Inflammatory macrophage treated with lipopolysaccharide for 4 hours (primary cell): ENCODE measurements at regions not wholly inside any gene's neighbourhood (a gene's known extent, or its start where the extent isn't known, plus 50 kb on each side); places are given as distances from the start of the nearest gene placed in this dataset.
A peak's percentile ranks its signal among the peaks of the same experiment; 100 is the strongest.

ENCODE experiments used
- DNase-seq: peaks from one replicate; pipeline ENCODE4 v3.0.0-alpha.2; 2020

DNA sequence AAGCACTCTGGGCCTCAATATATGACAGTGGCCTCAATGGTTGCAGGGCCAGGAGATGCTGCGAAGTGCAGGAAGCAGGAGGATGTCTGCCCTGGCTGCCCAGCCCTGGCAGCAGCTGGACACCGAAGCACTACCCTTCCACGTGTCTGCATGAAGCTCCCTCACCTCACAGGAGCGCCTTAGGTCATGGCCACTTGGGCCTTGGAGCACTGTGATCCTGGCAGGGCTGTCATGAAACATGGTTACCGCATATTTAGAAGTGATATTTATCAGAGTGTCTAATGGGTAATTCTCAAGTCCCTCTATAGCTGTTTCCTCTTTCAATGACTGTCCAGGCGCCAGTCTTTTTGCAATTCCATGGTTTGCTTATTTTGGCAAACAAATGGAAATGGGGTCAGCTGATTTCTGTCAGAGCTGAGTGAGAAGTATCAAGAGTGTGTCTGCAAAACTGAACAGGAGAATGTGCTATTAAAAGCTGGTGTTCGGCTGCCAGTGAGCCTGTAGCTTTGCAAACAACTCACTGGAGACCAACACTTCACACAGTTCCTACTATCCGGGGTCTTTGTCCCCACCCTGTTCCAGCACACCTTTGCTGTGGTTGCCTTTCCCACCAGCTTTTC, 285.9 kb downstream of the KIF4B start:
- no peak for DNase-seq

- DNase-seq: peak; percentile 3
Observed at GRCh38 chr5:155303120-155303519, 289.6 kb downstream of the KIF4B start.

DNA sequence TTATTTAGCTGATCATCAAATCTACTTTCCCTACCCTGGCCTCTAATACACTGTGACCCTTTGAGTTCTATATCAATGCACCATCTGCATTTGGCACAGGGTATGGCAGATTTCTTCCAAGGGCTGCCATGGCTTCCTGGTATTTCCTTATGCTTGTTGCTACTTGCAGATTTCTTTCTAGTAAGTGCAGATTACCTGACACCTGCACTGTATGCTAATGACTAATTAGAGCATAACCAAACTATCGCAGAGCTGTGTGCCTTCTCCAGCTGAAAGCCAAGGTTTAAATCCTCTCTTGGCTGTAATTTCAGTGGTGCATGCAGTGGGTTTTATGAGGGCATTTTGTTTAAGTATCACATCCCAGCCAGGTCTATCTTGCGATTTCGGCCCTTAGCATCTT, 293.7 kb downstream of the KIF4B start:
- DNase-seq: no peak

DNA sequence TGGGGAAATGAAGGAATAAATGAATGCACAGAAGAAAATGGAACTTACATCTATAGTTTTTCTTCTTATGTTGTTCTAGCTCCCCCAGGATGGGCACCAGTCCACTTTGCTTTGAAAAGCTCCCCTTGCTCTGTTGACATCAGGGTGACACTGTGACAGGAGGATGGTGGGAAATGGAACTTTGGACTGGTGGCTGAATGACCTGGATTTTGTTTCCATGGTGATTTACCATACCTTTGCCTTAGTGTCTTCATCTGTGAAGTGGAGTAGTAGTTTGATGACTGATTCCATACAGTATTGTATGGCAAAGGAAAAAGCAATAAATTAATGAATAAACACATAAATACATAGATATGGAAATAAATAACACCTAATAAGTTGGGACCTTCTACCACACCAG, 294.7 kb downstream of the KIF4B start:
- DNase-seq: no peak

DNA sequence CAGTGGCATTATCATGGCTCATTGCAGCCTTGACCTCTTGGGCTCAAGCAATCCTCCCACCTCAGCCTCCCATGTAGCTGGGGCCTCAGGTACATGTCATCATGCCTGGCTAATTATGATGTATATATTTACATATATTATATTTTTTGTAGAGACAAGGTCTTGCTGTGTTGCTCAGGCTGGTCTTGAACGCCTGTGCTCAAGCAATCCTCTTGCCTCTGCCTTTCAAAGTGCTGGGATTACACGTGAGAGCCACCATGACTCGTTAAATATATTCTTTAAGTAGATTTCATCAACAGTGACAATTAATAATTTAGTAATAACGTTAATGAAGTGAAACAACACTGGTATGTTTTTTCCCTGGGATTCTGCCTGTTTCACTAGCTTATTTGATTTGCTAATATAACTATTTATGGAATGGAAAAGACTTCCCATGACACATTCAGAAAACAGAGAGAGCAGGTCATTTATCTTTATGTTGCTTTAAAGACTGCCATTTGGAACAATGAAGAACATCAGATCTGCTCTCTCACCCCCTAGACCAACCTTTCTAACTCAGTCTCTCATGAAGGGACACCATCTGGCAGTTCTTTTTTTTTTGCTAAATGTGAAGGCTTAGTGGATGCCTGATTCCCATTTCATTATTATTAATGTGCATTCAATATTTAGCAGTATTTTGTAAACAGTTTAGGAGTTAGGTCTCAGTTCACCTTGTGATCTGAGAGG, 295.6 kb downstream of the KIF4B start:
- no peak for DNase-seq

- DNase-seq: no peak
Observed at GRCh38 chr5:155311721-155312120, 298.2 kb downstream of the KIF4B start.

- DNase-seq: no peak
Observed at GRCh38 chr5:155313518-155313917, 300.0 kb downstream of the KIF4B start.

- no peak for DNase-seq
Observed at GRCh38 chr5:155316070-155316714, 302.6 kb downstream of the KIF4B start.

- DNase-seq: no peak
Observed at GRCh38 chr5:155332618-155333017, 319.1 kb downstream of the KIF4B start.

GRCh38 chr5:155342956-155343355, 329.4 kb downstream of the KIF4B start:
- DNase-seq: no peak

GRCh38 chr5:155343468-155343867, 329.9 kb downstream of the KIF4B start:
- DNase-seq: peak; percentile 29

DNA sequence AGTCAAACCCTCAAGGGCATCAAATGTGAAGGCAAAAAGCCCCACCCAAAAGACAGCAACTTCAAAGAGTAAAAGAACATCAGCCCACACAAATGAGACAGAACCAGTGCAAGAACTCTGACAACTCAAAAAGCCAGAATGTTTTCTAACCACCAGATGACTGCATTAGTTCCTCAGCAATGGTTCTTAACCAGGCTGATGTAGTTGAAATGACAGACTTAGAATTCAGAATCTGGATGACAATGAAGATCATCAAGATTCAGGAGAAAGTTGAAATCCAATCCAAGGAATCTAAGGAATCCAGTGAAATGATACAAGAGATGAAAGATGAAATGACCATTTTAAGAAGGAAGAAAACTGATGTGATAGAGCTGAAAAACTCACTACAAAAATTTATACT, 339.7 kb downstream of the KIF4B start:
- no peak for DNase-seq

DNA sequence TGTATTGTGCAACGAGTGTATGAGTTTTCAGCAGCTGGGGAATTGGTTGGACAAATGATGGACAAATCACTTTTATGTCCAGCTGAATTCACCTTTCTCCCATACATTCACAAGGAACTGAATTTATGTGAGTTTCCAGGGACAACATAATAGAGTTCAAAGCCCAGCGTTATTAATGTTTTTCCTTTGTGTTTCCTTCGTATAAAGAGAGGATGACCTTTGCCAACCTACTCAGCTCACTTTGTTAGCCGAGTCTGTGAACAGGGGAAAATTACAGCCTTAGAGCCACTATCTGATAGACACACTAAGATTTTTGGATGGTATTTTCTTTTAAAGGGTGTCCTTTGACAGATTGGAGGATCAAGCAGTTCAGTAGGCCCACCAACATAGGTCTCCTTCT, 352.5 kb downstream of the KIF4B start:
- no peak for DNase-seq

GRCh38 chr5:155367841-155368240, 354.3 kb downstream of the KIF4B start:
- DNase-seq: no peak

- no peak for DNase-seq
Observed at GRCh38 chr5:155368490-155368889, 354.9 kb downstream of the KIF4B start.

DNA sequence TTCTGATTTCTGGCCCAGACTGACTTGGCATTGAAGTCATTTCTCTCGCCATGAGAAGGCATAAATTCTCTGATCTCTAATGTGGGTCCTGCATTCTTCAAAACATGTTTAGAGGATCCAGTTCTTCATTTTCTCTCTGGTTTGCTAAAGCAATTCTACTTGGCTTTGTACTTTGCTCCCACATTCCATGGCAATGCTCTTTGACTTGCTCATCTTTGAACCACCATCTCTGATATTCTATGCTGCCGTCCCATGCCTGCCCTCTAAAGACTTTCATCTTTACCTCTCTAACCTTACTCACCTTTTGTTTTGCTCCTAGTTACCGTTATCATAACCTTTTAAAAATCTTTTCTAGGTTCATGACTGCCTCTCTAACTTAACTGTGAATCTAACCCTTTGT, 366.9 kb downstream of the KIF4B start:
- DNase-seq: no peak

- no peak for DNase-seq
Observed at GRCh38 chr5:155381654-155382053, 368.1 kb downstream of the KIF4B start.

DNA sequence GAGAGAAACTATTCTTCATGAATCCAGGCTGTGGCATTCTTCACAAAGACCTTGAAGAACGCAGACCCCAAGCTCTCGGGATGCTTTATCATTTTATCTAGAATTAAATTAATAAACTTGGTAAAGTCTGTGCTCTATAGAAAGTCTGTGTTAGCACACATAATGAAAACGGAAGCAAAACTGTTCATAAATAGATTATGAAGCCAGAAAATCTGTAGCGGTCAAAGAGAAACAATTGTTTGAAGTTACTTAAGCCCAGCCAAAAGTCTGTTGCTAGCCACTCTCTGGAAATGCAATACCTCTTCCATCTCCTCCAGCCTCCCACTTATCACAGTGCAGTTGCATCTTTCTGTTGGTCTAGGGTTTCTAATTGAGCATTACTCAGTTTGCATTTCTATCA, 375.9 kb downstream of the KIF4B start:
- DNase-seq: no peak

DNA sequence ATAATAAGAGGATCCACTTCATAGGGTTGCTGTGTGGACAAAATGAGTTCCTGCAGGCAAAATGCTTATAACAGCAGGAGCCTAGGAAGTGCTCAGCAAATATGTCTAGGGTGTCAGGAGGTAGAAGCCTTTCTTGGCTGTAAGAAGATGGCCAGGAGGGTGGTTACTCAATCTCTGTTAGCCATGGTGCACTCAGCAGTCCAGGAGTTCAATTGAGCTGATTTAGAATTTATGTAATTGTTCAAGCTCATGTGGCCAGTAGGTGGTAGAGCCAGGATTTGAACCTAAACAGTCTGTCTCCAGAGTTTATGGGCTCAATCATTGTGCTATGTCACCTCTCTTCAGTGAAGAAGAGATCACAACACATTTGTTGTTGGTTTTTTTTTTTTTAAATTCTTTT, 381.2 kb downstream of the KIF4B start:
- DNase-seq: no peak

DNA sequence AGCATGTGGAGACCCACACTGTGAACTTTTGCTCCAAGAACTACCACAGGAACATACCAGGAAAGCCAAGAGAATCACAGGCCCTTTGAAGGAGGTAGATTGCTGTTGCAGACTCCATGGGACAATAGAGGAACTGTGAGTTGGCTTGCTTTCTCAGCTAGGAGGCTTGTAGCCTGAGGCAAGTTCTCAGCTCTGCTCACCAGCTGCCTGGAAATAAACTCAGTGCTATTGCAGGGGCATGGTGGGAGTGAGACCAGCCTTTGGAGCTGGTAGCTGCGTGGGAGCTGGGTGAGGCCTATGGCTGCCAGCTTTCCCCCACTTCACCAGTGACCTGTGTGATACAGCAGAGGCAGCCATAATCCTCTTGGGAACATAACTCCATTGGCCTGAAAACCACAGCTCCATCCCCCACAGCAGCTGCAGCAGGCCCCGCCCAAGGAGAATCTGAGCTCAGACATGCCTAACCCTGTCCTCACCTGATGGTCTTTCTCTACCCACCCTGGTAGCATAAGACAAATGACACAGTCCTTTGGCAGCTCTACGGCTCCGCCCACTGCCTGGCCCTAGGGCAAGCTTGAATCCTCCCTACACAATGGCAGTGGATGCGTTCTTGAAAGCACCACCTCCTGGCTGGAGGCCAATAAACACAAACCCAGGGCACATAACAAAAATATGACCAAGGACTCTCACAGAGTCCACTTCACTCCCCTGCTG, 389.5 kb downstream of the KIF4B start:
- no peak for DNase-seq

DNA sequence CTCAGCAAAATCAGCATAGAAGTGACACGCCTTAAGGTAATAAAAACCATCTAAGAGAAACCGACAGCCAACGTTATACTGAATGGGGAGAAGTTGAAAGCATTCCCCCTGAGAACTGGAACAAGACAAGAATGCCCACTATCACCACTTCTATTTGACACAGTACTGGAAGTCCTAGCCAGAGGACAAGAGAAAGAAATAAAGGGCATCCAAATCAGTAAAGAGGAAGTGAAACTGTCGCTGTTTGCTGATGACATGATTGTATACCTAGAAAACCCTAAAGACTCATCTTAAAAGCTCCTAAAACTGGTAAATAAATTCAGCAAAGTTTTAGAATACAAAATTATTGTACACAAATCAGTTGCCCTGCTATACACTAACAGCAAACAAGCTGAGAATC, 393.3 kb downstream of the KIF4B start:
- DNase-seq: no peak

DNA sequence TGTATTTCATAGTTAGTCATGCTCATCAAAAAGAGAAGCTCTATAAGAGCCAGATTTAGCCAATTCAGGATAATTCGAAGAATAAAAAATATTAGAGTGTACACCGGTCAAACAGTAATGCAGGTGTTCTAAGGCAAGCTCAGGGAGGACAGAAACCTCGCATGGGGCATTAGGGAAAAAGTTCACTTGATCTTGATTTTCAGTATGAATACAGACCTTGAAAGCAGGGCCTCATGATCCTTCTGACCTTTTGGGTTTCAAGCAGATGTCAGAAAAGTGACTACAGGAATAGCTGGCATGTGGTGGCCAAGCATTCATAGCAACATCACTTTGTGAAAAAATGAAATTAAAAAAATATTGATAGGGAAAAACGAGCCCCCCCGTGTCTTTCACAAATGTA, 394.9 kb downstream of the KIF4B start:
- DNase-seq: no peak

DNA sequence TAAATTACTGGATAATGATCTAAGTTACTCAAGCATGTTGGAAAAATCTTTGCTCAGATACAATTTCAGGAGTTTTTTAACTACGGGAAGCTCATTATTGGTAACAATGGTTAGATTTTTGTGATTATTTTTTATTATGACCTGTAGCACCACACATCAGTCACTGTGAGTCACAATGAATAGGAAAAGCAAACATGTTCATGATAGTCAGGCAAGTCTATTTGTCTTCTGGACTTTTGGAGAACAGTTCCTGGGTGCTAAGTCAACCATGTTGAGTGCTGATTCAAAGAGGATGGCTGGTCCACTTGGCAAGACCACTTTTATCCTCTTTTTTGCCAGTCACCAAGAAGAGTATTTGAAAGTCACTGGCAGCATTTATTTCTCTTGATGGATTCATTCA, 403.2 kb downstream of the KIF4B start:
- no peak for DNase-seq
